GM10266 (cell line): ENCODE measurements at regions not wholly inside any gene's neighbourhood (a gene's known extent, or its start where the extent isn't known, plus 50 kb on each side); places are given as distances from the start of the nearest gene placed in this dataset.

Experiments
- DNase-seq: peaks from one replicate; pipeline ENCODE4 v3.0.0; 2012; ENCODE audit errors: extremely low spot score
- CTCF ChIP-seq: IDR thresholded peaks from 2 replicates; pipeline ENCODE4 v1.5.1; 2012; ENCODE audit warnings: mild to moderate bottlenecking, low read depth; ENCODE audit not compliant: control insufficient read depth, insufficient read depth; ENCODE audit errors: missing control alignments

DNA sequence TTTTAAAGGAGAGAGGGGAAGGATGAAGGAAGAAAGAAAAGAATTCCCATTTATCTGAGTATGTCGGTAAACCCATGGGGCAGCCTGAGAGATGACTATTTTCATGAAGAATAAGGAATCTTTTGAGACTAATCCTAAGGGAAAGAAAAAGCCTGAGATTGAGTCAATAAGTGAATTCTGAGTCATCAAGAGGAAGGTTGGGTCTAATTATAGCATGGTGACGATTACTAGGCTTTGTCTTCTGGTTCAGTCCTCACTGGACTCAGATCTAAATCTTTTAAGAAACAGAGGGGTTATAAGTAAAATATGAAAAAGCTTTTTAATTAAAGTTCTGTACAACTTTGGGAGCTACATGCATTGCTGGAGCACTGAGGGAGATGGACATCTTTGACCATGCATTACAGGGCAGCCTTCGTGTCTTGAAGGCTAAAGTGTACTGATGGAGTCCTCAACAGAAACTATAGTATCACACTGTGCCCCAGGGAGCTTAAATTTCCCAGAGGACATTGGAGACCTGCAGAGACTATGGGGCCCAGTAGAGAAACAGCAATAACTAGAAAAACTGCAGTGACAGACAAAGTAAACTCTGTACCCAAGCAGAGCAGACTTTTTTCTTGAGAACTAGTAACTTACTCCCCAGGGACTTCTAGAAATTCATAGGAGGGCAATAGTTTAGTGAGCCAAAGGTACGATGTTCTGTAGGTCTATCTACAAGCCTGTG, 260.9 kb downstream of the RAD51AP2 start:
- no peak for DNase-seq
- TF ChIP-seq CTCF, result no peak

- DNase-seq, result no peak
- TF ChIP-seq CTCF, result no peak
Observed at GRCh38 chr2:17255071-17255470, 263.2 kb downstream of the RAD51AP2 start.

- no peak for TF ChIP-seq CTCF
- no peak for DNase-seq
Observed at GRCh38 chr2:17254421-17254820, 263.8 kb downstream of the RAD51AP2 start.

DNA sequence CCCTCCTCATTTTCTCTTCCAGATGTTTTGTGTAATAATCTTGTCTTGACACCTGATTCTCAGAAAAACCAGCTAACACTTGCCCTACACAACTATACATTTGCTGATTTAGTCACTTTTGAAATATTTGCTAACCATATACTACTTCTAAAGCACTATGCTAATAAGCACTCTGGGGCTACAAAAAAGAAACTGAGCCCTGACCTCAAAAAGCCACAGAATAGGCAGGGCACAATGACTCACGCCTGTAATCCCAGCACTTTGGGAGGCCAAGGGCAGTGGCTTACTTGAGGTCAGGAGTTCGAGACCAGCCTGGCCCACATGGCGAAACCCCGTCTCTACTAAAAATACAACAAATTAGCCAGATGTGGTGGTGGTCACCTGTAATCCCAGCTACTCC, 266.0 kb downstream of the RAD51AP2 start:
- no peak for TF ChIP-seq CTCF

GRCh38 chr2:17251171-17251570, 267.1 kb downstream of the RAD51AP2 start:
- DNase-seq, result no peak
- TF ChIP-seq CTCF, result no peak

More for the DNA sequence above, 266.0 kb downstream of the RAD51AP2 start:
- DNase-seq, result no peak

DNA sequence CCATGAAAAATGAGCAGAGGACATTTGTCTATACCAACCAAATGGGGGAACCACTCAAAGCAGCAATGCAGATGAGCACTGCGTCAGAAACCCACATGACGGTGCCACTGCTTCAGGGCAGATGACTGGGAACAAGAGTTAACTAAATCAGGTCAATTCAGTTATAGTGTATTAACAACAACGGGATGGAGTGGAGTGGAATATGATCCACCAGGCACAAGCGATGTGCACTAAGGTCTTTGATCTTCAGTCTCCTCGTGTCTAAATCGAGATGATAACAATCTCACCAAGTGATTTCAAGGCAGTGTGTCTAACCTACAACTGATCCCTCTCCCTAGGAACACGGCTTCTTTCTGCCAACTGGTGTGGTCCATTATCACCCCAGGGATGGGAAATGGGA, 269.0 kb downstream of the RAD51AP2 start:
- DNase-seq, result no peak
- TF ChIP-seq CTCF, result no peak

- no peak for DNase-seq
- TF ChIP-seq CTCF, result no peak
Observed at GRCh38 chr2:17245906-17246305, 272.3 kb downstream of the RAD51AP2 start.
